GM18867 (cell line): ENCODE measurements at regions not wholly inside any gene's neighbourhood (a gene's known extent, or its start where the extent isn't known, plus 50 kb on each side); places are given as distances from the start of the nearest gene placed in this dataset.
"Not testable (repeated sequence)": the region's sequence is repeated elsewhere in the genome, so short reads cannot be mapped to it uniquely, and the experiment has no call there.

ENCODE experiments used
- ATAC-seq: cut with Tn5 transposase; IDR thresholded peaks from one replicate; pipeline ENCODE4 v1.9.1; 2021; ENCODE audit warnings: mild to moderate bottlenecking, moderate library complexity; ENCODE audit not compliant: unreplicated experiment

GRCh38 chr3:177610686-177611633 is 413.7 kb upstream of the TBL1XR1 start:
- no peak for ATAC-seq

GRCh38 chr3:177611752-177612334 is 414.6 kb upstream of the TBL1XR1 start:
- no peak for ATAC-seq

GRCh38 chr3:177613901-177614300 is 416.6 kb upstream of the TBL1XR1 start:
- ATAC-seq, result no peak

- no peak for ATAC-seq
These were observed 417.7 kb upstream of the TBL1XR1 start for GRCh38 chr3:177615015-177615414.

GRCh38 chr3:177618873-177619733 is 421.8 kb upstream of the TBL1XR1 start:
- no peak for ATAC-seq

- ATAC-seq, result no peak
These were observed 422.8 kb upstream of the TBL1XR1 start for GRCh38 chr3:177620073-177620472.

GRCh38 chr3:177622520-177622919 is 425.2 kb upstream of the TBL1XR1 start:
- ATAC-seq, result no peak

GRCh38 chr3:177622982-177623617 is 425.8 kb upstream of the TBL1XR1 start:
- no peak for ATAC-seq

GRCh38 chr3:177624528-177625495 is 427.5 kb upstream of the TBL1XR1 start:
- ATAC-seq, result peak; percentile 59

GRCh38 chr3:177626045-177626444 is 428.8 kb upstream of the TBL1XR1 start:
- no peak for ATAC-seq

GRCh38 chr3:177628095-177628719 is 430.9 kb upstream of the TBL1XR1 start:
- not testable (repeated sequence) for ATAC-seq

- no peak for ATAC-seq
These were observed 432.0 kb upstream of the TBL1XR1 start for GRCh38 chr3:177629276-177629675.

- ATAC-seq, result no peak
These were observed 436.5 kb upstream of the TBL1XR1 start for GRCh38 chr3:177633671-177634207.

- not testable (repeated sequence) for ATAC-seq
These were observed 438.4 kb upstream of the TBL1XR1 start for GRCh38 chr3:177635601-177636106.

GRCh38 chr3:177640319-177640965 is 443.2 kb upstream of the TBL1XR1 start:
- no peak for ATAC-seq

- ATAC-seq, result no peak
These were observed 443.9 kb upstream of the TBL1XR1 start for GRCh38 chr3:177641206-177641605.

GRCh38 chr3:177642042-177642803 is 444.9 kb upstream of the TBL1XR1 start:
- no peak for ATAC-seq

- no peak for ATAC-seq
These were observed 445.5 kb upstream of the TBL1XR1 start for GRCh38 chr3:177642804-177643125.
